SU-DHL-6 (cell line): ENCODE measurements at regions not wholly inside any gene's neighbourhood (a gene's known extent, or its start where the extent isn't known, plus 50 kb on each side); places are given as distances from the start of the nearest gene placed in this dataset.

Experiments used
- H2AFZ ChIP-seq: fragments of 200-600 bp; sonication (generic); 2 replicates; pipeline ENCODE4 v1.6.1; 2014; ENCODE audit warnings: low read depth, mild to moderate bottlenecking, moderate library complexity, mixed read lengths, antibody characterized with exemption, low read length; ENCODE audit not compliant: severe bottlenecking
- H3F3A ChIP-seq: fragments of 200-600 bp; shearing (Covaris generic); 2 replicates; pipeline ENCODE4 v1.6.0; 2016; ENCODE audit warnings: antibody characterized with exemption, mild to moderate bottlenecking; ENCODE audit not compliant: insufficient read depth
- H3K27ac ChIP-seq: fragments of 200-600 bp; sonication (generic); 2 replicates; pipeline ENCODE4 v1.5.1; 2016; ENCODE audit warnings: low read depth, mild to moderate bottlenecking, low read length, moderate library complexity, mixed read lengths
- H3K27me3 ChIP-seq: fragments of 200-600 bp; sonication (generic), shearing (Covaris generic); 2 replicates; pipeline ENCODE4 v1.6.0; 2014; ENCODE audit warnings: mild to moderate bottlenecking, low read length
- H3K36me3 ChIP-seq: fragments of 200-600 bp; sonication (generic); 2 replicates; pipeline ENCODE4 v1.6.1; 2014; ENCODE audit warnings: mild to moderate bottlenecking, low read length, mixed read lengths
- H3K4me2 ChIP-seq: fragments of 300-600, 200-600 bp; shearing (Covaris generic), sonication (generic); 2 replicates; pipeline ENCODE4 v1.6.0; 2014; ENCODE audit warnings: low read length, low read depth, mild to moderate bottlenecking; ENCODE audit not compliant: poor library complexity, severe bottlenecking
- H3K4me3 ChIP-seq: fragments of 200-600 bp; sonication (generic); 2 replicates; pipeline ENCODE4 v1.5.1; 2014; ENCODE audit warnings: antibody characterized with exemption, low read length, mild to moderate bottlenecking, mixed read lengths; ENCODE audit not compliant: insufficient read depth, poor library complexity, severe bottlenecking
- H3K79me2 ChIP-seq: fragments of 200-600 bp; sonication (generic); 2 replicates; pipeline ENCODE4 v1.6.1; 2014; ENCODE audit warnings: mild to moderate bottlenecking, low read length, moderate library complexity; ENCODE audit not compliant: insufficient read depth
- H3K9ac ChIP-seq: fragments of 200-600 bp; sonication (generic); 2 replicates; pipeline ENCODE4 v1.7.0; 2014; ENCODE audit warnings: mild to moderate bottlenecking, low read length
- H3K9me2 ChIP-seq: fragments of 200-600 bp; sonication (generic); replicated peaks from 2 replicates; pipeline ENCODE4 v1.6.1; 2014; ENCODE audit warnings: low read length; ENCODE audit not compliant: insufficient read depth
- H3K9me3 ChIP-seq: fragments of 200-600 bp; sonication (generic); 2 replicates; pipeline ENCODE4 v1.6.1; 2014; ENCODE audit warnings: low read length, mixed read lengths; ENCODE audit not compliant: insufficient read depth
- H4K20me1 ChIP-seq: fragments of 200-600 bp; sonication (generic); 2 replicates; pipeline ENCODE4 v1.6.1; 2014; ENCODE audit warnings: low read depth, mild to moderate bottlenecking, antibody characterized with exemption, low read length, moderate library complexity, mixed read lengths
- CTCF ChIP-seq: fragments of 200-600 bp; sonication (generic); IDR thresholded peaks from one replicate; pipeline ENCODE4 v1.5.1; 2017; ENCODE audit warnings: antibody characterized with exemption, mild to moderate bottlenecking, low read length, moderate library complexity; ENCODE audit not compliant: insufficient read depth, poor library complexity, severe bottlenecking
- EZH2phosphoT487 ChIP-seq: fragments of 200-600 bp; sonication (generic), shearing (Covaris generic); conservative IDR thresholded peaks from 2 replicates; pipeline ENCODE4 v1.6.1; 2018; ENCODE audit warnings: mild to moderate bottlenecking, antibody characterized with exemption, low read length, moderate library complexity, mixed read lengths

- H2AFZ ChIP-seq, result no peak overlapping the region
These were observed 176.2 kb upstream of the MAOA start for GRCh38 chrX:43479850-43480249.

GRCh38 chrX:43481576-43481975 lies 174.5 kb upstream of the MAOA start:
- H4K20me1 ChIP-seq, result no peaks in the 10 kb centered on the region
- no peaks in the 10 kb centered on the region for H3K27me3 ChIP-seq
- no peaks in the 10 kb centered on the region for H3K9me2 ChIP-seq
- no peak overlapping the region for H3K4me3 ChIP-seq
- H2AFZ ChIP-seq, result no peak overlapping the region
- H3K36me3 ChIP-seq, result no peaks in the 10 kb centered on the region
- no peaks in the 10 kb centered on the region for H3K79me2 ChIP-seq
- no peaks in the 10 kb centered on the region for H3K9me3 ChIP-seq
- no peak overlapping the region for H3K4me2 ChIP-seq
- no peak overlapping the region for H3K9ac ChIP-seq
- no peaks in the 10 kb centered on the region for H3F3A ChIP-seq
- TF ChIP-seq CTCF, result no peak
- no peak for TF ChIP-seq EZH2phosphoT487
- H3K27ac ChIP-seq, result no peak overlapping the region

More at GRCh38 chrX:43479850-43480249, 176.2 kb upstream of the MAOA start:
- Histone ChIP-seq H3K79me2 (no peaks in the 10 kb centered on the region), H3K27me3 (no peaks in the 10 kb centered on the region), H3K9me3 (no peaks in the 10 kb centered on the region), H3K27ac (no peak overlapping the region), H3K9ac (no peak overlapping the region), H4K20me1 (no peaks in the 10 kb centered on the region), H3F3A (no peaks in the 10 kb centered on the region), H3K36me3 (no peaks in the 10 kb centered on the region), H3K4me3 (no peak overlapping the region), H3K4me2 (no peak overlapping the region), H3K9me2 (no peaks in the 10 kb centered on the region)
- TF ChIP-seq EZH2phosphoT487 (no peak), CTCF (no peak)

- Histone ChIP-seq H3K4me2 (no peak overlapping the region), H3K79me2 (no peaks in the 10 kb centered on the region), H3K27ac (no peak overlapping the region), H3K9ac (no peak overlapping the region), H3K9me2 (no peaks in the 10 kb centered on the region), H4K20me1 (no peaks in the 10 kb centered on the region), H3K4me3 (no peak overlapping the region), H3K27me3 (no peaks in the 10 kb centered on the region), H3K9me3 (no peaks in the 10 kb centered on the region), H3F3A (no peaks in the 10 kb centered on the region), H3K36me3 (no peaks in the 10 kb centered on the region), H2AFZ (no peak overlapping the region)
- TF ChIP-seq EZH2phosphoT487 (no peak), CTCF (no peak)
These were observed 162.3 kb upstream of the MAOA start for GRCh38 chrX:43493756-43494155.
